Epithelial cell of esophagus (primary cell): ENCODE measurements at regions not wholly inside any gene's neighbourhood (a gene's known extent, or its start where the extent isn't known, plus 50 kb on each side); places are given as distances from the start of the nearest gene placed in this dataset.

Source experiments
- DNase-seq: peaks from one replicate; pipeline ENCODE4 v3.0.0; 2010; ENCODE audit warnings: low read depth
- H3K4me3 ChIP-seq: 2 replicates; pipeline ENCODE4 v1.5.1; 2011; ENCODE audit warnings: mild to moderate bottlenecking, low read length, control low read depth
- CTCF ChIP-seq: IDR thresholded peaks from 2 replicates; pipeline ENCODE4 v1.5.1; 2011; ENCODE audit warnings: low read depth, mild to moderate bottlenecking, low read length, control low read depth, inconsistent platforms; ENCODE audit not compliant: insufficient read depth; ENCODE audit errors: missing control alignments

DNA sequence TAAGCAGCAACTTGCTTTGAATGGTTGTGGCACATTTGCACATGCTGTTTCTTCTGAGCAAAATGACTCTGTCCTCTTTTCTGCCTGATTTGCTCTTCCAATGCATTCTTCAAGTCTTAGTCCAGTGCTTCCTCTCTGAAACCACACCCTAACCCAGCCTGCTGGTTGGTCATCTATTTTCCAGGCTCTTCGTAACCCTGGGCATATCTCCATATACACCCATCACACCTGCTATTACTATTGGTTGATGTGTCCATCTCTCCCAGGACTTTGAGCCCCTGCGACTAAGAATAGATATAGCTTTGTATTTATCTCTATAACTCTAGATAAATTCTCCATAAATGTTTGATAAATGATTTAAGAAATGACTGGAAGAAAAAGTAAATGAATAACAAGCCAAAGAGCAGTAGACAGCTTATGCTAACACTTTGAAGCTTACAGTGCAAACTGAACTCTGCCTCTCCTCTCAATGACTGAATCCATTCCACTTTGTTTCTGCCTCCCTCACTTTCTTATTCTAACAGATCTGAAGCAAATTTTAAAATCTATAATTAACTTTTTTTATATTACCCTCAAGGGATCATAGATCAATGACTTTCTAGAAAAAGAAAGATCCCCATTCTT lies 59.7 kb upstream of the NT5E start:
- TF ChIP-seq CTCF: no peak
- DNase-seq: peak; percentile 24
- no peak overlapping the region for H3K4me3 ChIP-seq

DNA sequence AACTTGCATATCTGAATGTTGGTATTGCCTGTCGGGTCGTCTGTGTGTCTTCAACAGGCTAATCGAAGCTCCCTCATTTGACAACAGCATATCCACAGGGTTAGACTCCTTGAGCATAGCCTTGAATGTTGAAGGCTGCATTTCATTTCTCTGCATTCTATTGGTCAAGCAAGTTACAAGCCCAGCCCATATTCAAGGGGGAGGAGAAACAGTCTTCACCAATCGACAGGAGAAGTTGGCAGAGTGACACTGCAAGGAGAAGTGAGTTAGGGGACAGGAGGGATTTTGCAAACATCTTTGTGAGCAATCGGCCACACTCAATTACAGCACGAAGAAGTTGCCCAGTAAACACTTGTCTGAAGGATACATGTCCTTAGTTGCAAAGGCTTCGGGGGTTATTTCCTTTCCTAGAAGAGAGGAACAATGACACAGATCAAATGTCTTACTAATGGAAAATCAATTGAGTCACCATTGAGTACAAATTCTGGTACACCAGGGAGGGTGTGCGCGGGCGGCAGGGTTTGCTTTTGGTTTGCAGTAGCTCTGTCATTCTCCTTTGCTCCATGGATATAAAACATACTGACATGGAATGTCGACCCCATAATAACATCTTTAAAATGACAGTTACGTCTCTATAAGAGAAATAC lies 60.6 kb upstream of the NT5E start:
- H3K4me3 ChIP-seq: no peak overlapping the region
- no peak for DNase-seq
- no peak for TF ChIP-seq CTCF

DNA sequence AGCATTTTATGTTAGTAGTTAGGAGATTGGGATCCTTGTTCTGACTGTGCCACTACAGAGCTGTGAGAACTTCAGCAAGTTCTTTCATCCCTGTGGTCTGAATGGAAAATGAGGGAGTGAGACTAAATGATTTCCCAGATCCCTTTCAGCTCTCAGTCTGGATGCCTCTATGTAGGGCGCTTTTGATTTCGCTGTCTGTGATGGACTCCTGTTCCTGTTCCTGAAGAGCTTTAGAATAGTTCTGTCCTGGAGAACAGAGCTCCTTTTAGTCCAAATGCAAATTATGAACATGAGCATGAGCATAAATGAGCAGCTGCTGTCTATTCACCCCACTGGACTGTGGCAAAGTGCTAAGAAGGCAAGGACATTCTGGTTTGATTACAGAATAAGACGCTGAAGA lies 61.4 kb upstream of the NT5E start:
- no peak for TF ChIP-seq CTCF

GRCh38 chr6:85385636-85386315 lies 64.1 kb upstream of the NT5E start:
- DNase-seq: no peak
- no peak overlapping the region for H3K4me3 ChIP-seq
- TF ChIP-seq CTCF: no peak

More for the DNA sequence above, 61.4 kb upstream of the NT5E start:
- DNase-seq: no peak
- no peak overlapping the region for H3K4me3 ChIP-seq

- no peak overlapping the region for H3K4me3 ChIP-seq
- no peak for DNase-seq
- no peak for TF ChIP-seq CTCF
These were observed 66.8 kb upstream of the NT5E start for GRCh38 chr6:85383042-85383441.

DNA sequence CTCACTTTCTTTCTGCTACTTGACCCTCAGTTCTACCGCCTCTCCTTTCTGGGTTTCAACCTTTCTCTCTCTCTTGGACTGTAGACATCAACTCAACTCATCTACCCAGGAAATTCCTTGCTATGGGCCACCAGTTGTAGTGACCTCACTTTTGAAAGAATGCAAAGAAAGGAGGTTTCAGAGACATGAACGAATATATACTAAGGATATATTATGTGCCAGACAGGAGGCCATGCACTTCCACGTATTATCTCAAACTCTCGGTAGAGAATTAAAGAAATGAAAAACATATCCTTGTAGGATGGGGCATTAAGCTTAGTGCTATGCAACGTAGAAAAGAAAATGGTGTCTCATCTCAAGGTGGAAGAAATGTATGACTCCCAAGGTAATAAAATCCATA lies 67.3 kb upstream of the NT5E start:
- DNase-seq: no peak
- TF ChIP-seq CTCF: no peak
- H3K4me3 ChIP-seq: no peak overlapping the region
